RWPE1 (cell line): ENCODE measurements at regions not wholly inside any gene's neighbourhood (a gene's known extent, or its start where the extent isn't known, plus 50 kb on each side); places are given as distances from the start of the nearest gene placed in this dataset.
A peak's percentile ranks its signal among the peaks of the same experiment; 100 is the strongest.
"Not testable (repeated sequence)": the region's sequence is repeated elsewhere in the genome, so short reads cannot be mapped to it uniquely, and the experiment has no call there.

Experiments used
- CTCF ChIA-PET: fragments of 350-600 bp; sonication (Branson Sonifier 250); formaldehyde crosslinking; extraction: SDS; loops from one replicate; lab custom pipeline; 2021; lab: Yijun Ruan, JAX
- POLR2A ChIA-PET: fragments of 400-600 bp; formaldehyde crosslinking; extraction: SDS; loops from one replicate; lab custom pipeline; 2020; ENCODE audit warnings: antibody characterized with exemption; ENCODE audit not compliant: low non-redundant PET; lab: Yijun Ruan, JAX
- DNase-seq: peaks from one replicate; pipeline ENCODE4 v3.0.0; 2012; ENCODE audit warnings: low spot score
- H3K27ac ChIP-seq: fragments of 450-650 bp; 2 replicates; pipeline ENCODE4 v1.5.1; 2017
- CTCF ChIP-seq: fragments of 450-650 bp; conservative IDR thresholded peaks from 2 replicates; pipeline ENCODE4 v1.5.1; 2017; ENCODE audit warnings: low read depth, mild to moderate bottlenecking

- ChIA-PET CTCF (no interaction called here), POLR2A (no interaction called here)
- H3K27ac ChIP-seq, result no peak overlapping the region
- peak; percentile 57 for DNase-seq
- TF ChIP-seq CTCF, result no peak
Measured at GRCh38 chr10:122780391-122780790, 65.3 kb downstream of the CUZD1 start.

- ChIA-PET CTCF (no interaction called here), POLR2A (no interaction called here)
- H3K27ac ChIP-seq, result no peak overlapping the region
- no peak for TF ChIP-seq CTCF
- DNase-seq, result no peak
Measured at GRCh38 chr10:122779924-122780323, 65.7 kb downstream of the CUZD1 start.

- ChIA-PET POLR2A (no interaction called here), CTCF (interaction anchor here (0.6 kb wide), 1 partner anchor 25 kb away, joined by 3 read pairs; no protein-coding TSS in a partner anchor)
- TF ChIP-seq CTCF, result no peak
- DNase-seq, result no peak
- H3K27ac ChIP-seq, result no peak overlapping the region
Measured at GRCh38 chr10:122777515-122778059, 68.1 kb downstream of the CUZD1 start.

GRCh38 chr10:122774231-122774630 lies 71.4 kb downstream of the CUZD1 start:
- POLR2A ChIA-PET, result no interaction called here
- TF ChIP-seq CTCF, result no peak
- H3K27ac ChIP-seq, result no peak overlapping the region
- CTCF ChIA-PET, result no interaction called here
- DNase-seq, result no peak

GRCh38 chr10:122771404-122771803 lies 71.8 kb upstream of the C10orf120 start:
- POLR2A ChIA-PET, H3K27ac ChIP-seq, DNase-seq: not testable (repeated sequence)
- CTCF ChIA-PET, result interaction anchor here (0.8 kb wide), 1 partner anchor 472 kb away, joined by 3 read pairs; no protein-coding TSS in a partner anchor

- CTCF ChIA-PET, result no interaction called here
- DNase-seq, result no peak
- no peak for TF ChIP-seq CTCF
- H3K27ac ChIP-seq, result no peak overlapping the region
- POLR2A ChIA-PET, result no interaction called here
Measured at GRCh38 chr10:122768389-122768745, 68.7 kb upstream of the C10orf120 start.

- ChIA-PET CTCF (no interaction called here), POLR2A (no interaction called here)
- TF ChIP-seq CTCF, result no peak
- no peak for DNase-seq
- H3K27ac ChIP-seq, result no peak overlapping the region
Measured at GRCh38 chr10:122767621-122768388, 68.2 kb upstream of the C10orf120 start.
